ENCODE measurements at regions not wholly inside any gene's neighbourhood (a gene's known extent, or its start where the extent isn't known, plus 50 kb on each side); places are given as distances from the start of the nearest gene placed in this dataset.
"Not testable (repeated sequence)": the region's sequence is repeated elsewhere in the genome, so short reads cannot be mapped to it uniquely, and the experiment has no call there.

- no peaks in the 10 kb centered on the region for H3K4me1 ChIP-seq (ENCODE audit: control insufficient read depth in 1 of 2, extremely low read depth in 1 of 2, insufficient read depth in 2 of 2, low read length in 2 of 2)
- Mint-ChIP-seq H3K9me3 (peaks cover 13 to 24% (median 15%) of the 10 kb centered on the region in 3 donors), H3K4me3 (no peak overlapping the region), H3K27ac (no peak overlapping the region), H3K4me1 (no peaks in the 10 kb centered on the region), H3K27me3 (no peaks in the 10 kb centered on the region), H3K36me3 (no peaks in the 10 kb centered on the region)
- no peak for ATAC-seq (replicated peaks in 1 of 4)
- no peaks in the 10 kb centered on the region for H3K27me3 ChIP-seq (replicated peaks in 1 of 2; ENCODE audit: control insufficient read depth in 2 of 2, extremely low read depth in 1 of 2, insufficient read depth in 2 of 2, low read length in 1 of 2)
- no peak for DNase-seq
- H3K4me3 ChIP-seq (ENCODE audit: control insufficient read depth in 1 of 2, extremely low read depth in 1 of 2, low read length in 1 of 2): no peak overlapping the region
- POLR2A ChIA-PET: no interaction called here
- H3K9me3 ChIP-seq: no peaks in the 10 kb centered on the region
- 86% methylated on average over 1 of the region's 3 CpGs for WGBS (ENCODE audit: insufficient coverage)
- CTCF ChIA-PET: no interaction called here
- H3K36me3 ChIP-seq (ENCODE audit: control insufficient read depth in 2 of 2, extremely low read depth in 1 of 2, insufficient read depth in 1 of 2, low read length in 1 of 2): no peaks in the 10 kb centered on the region
- H3K27ac ChIP-seq (ENCODE audit: low read length): no peak overlapping the region
Measured at GRCh38 chr4:171256223-171256622, 557.0 kb upstream of the GALNTL6 start.

DNA sequence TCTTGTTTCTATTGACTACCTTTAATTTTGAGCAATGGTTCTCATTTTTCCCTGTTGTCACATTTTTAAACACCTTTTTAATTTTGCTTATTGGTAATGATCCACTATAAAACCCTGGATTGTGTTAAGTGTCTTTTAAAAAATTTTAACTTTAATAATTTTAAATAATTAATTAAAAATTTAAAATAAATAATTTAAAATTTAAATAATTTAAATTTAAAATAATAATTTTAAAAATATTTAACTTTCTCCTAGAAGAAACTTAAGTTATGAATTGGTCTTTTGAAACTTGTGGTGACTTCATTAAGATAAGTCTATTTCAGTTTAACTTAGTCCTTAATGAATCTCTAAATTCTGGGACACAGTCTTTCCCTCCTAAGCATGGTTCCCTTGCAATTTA is 566.3 kb upstream of the GALNTL6 start:
- Histone ChIP-seq H3K36me3 (ENCODE audit: control insufficient read depth in 2 of 2, extremely low read depth in 1 of 2, insufficient read depth in 1 of 2, low read length in 1 of 2) (no peaks in the 10 kb centered on the region), H3K4me3 (ENCODE audit: control insufficient read depth in 1 of 2, extremely low read depth in 1 of 2, low read length in 1 of 2) (no peak overlapping the region), H3K27ac (ENCODE audit: low read length) (no peak overlapping the region), H3K27me3 (replicated peaks in 1 of 2; ENCODE audit: control insufficient read depth in 2 of 2, extremely low read depth in 1 of 2, insufficient read depth in 2 of 2, low read length in 1 of 2) (no peaks in the 10 kb centered on the region), H3K4me1 (ENCODE audit: control insufficient read depth in 1 of 2, extremely low read depth in 1 of 2, insufficient read depth in 2 of 2, low read length in 2 of 2) (no peaks in the 10 kb centered on the region), H3K9me3 (no peaks in the 10 kb centered on the region)
- ChIA-PET POLR2A (no interaction called here), CTCF (no interaction called here)
- Mint-ChIP-seq H3K36me3 (no peaks in the 10 kb centered on the region), H3K4me1 (no peaks in the 10 kb centered on the region), H3K27me3 (no peaks in the 10 kb centered on the region), H3K9me3 (peaks cover 7 to 30% (median 25%) of the 10 kb centered on the region in 3 donors), H3K4me3 (no peak overlapping the region), H3K27ac (no peak overlapping the region)
- DNase-seq (no peak), ATAC-seq (replicated peaks in 1 of 4) (no peak)

- POLR2A ChIA-PET: no interaction called here
- no peak overlapping the region for H3K27ac Mint-ChIP-seq
- H3K9me3 Mint-ChIP-seq: peaks cover 6 to 12% (median 11%) of the 10 kb centered on the region in 3 donors
- H3K36me3 Mint-ChIP-seq: no peaks in the 10 kb centered on the region
- Histone ChIP-seq H3K4me3 (ENCODE audit: control insufficient read depth in 1 of 2, extremely low read depth in 1 of 2, low read length in 1 of 2) (no peak overlapping the region), H3K27me3 (replicated peaks in 1 of 2; ENCODE audit: control insufficient read depth in 2 of 2, extremely low read depth in 1 of 2, insufficient read depth in 2 of 2, low read length in 1 of 2) (no peaks in the 10 kb centered on the region), H3K9me3 (no peaks in the 10 kb centered on the region), H3K36me3 (ENCODE audit: control insufficient read depth in 2 of 2, extremely low read depth in 1 of 2, insufficient read depth in 1 of 2, low read length in 1 of 2) (no peaks in the 10 kb centered on the region), H3K4me1 (ENCODE audit: control insufficient read depth in 1 of 2, extremely low read depth in 1 of 2, insufficient read depth in 2 of 2, low read length in 2 of 2) (no peaks in the 10 kb centered on the region), H3K27ac (ENCODE audit: low read length) (no peak overlapping the region)
- CTCF ChIA-PET: interaction anchor here in 1 of 2 donors (0.5 kb wide), 1 partner anchor 26 kb away, joined by 4 read pairs; no protein-coding TSS in a partner anchor
- no peaks in the 10 kb centered on the region for H3K27me3 Mint-ChIP-seq
- H3K4me3 Mint-ChIP-seq: no peak overlapping the region
- DNase-seq: no peak
- no peaks in the 10 kb centered on the region for H3K4me1 Mint-ChIP-seq
- WGBS (ENCODE audit: insufficient coverage): no CpG with 5 or more reads among the region's 2 CpGs
- ATAC-seq (replicated peaks in 1 of 4): no peak
Measured at GRCh38 chr4:171242831-171243230, 570.4 kb upstream of the GALNTL6 start.

- Mint-ChIP-seq H3K4me1 (no peaks in the 10 kb centered on the region), H3K9me3 (peaks cover 4 to 23% (median 7%) of the 10 kb centered on the region in 3 donors), H3K36me3 (no peaks in the 10 kb centered on the region), H3K27ac (no peak overlapping the region), H3K27me3 (no peaks in the 10 kb centered on the region), H3K4me3 (no peak overlapping the region)
- H3K27ac ChIP-seq (ENCODE audit: low read length): no peak overlapping the region
- no peaks in the 10 kb centered on the region for H3K4me1 ChIP-seq (ENCODE audit: control insufficient read depth in 1 of 2, extremely low read depth in 1 of 2, insufficient read depth in 2 of 2, low read length in 2 of 2)
- POLR2A ChIA-PET: interaction anchor here in 1 of 2 donors (0.5 kb wide), 1 partner anchor 18 kb away, joined by 12 read pairs; no protein-coding TSS in a partner anchor
- no peak overlapping the region for H3K4me3 ChIP-seq (ENCODE audit: control insufficient read depth in 1 of 2, extremely low read depth in 1 of 2, low read length in 1 of 2)
- H3K27me3 ChIP-seq (replicated peaks in 1 of 2; ENCODE audit: control insufficient read depth in 2 of 2, extremely low read depth in 1 of 2, insufficient read depth in 2 of 2, low read length in 1 of 2): no peaks in the 10 kb centered on the region
- CTCF ChIA-PET: no interaction called here
- H3K36me3 ChIP-seq (ENCODE audit: control insufficient read depth in 2 of 2, extremely low read depth in 1 of 2, insufficient read depth in 1 of 2, low read length in 1 of 2): no peaks in the 10 kb centered on the region
- DNase-seq (no peak), ATAC-seq (replicated peaks in 1 of 4) (no peak)
- no peaks in the 10 kb centered on the region for H3K9me3 ChIP-seq
- no CpG with 5 or more reads among the region's 1 CpG for WGBS (ENCODE audit: insufficient coverage)
Measured at GRCh38 chr4:171239196-171239595, 574.0 kb upstream of the GALNTL6 start.

DNA sequence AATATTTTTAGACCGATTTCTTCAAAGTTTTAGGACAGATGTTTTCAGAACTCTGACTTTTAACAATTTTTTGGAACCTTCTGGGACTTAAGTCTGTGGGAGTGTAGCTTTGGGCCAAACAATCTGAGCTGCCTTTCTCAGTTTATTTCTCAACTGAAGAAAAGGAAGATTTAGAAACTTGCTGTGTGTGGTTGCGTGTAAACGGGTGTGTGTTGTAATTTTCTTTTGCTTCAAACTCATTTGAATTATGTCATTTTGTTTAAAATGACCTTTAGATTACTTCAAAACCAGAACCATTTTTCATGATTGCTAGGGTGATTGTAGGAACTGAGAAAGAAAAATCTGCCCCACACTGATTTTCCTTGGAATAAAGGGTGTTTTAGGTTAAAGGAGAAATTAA is 577.7 kb upstream of the GALNTL6 start:
- Mint-ChIP-seq H3K4me3 (no peak overlapping the region), H3K9me3 (peaks cover 0 to 11% (median 6%) of the 10 kb centered on the region in 3 donors), H3K36me3 (no peaks in the 10 kb centered on the region), H3K27me3 (no peaks in the 10 kb centered on the region), H3K4me1 (no peaks in the 10 kb centered on the region), H3K27ac (no peak overlapping the region)
- Histone ChIP-seq H3K27me3 (replicated peaks in 1 of 2; ENCODE audit: control insufficient read depth in 2 of 2, extremely low read depth in 1 of 2, insufficient read depth in 2 of 2, low read length in 1 of 2) (no peaks in the 10 kb centered on the region), H3K4me3 (ENCODE audit: control insufficient read depth in 1 of 2, extremely low read depth in 1 of 2, low read length in 1 of 2) (no peak overlapping the region), H3K4me1 (ENCODE audit: control insufficient read depth in 1 of 2, extremely low read depth in 1 of 2, insufficient read depth in 2 of 2, low read length in 2 of 2) (no peaks in the 10 kb centered on the region), H3K36me3 (ENCODE audit: control insufficient read depth in 2 of 2, extremely low read depth in 1 of 2, insufficient read depth in 1 of 2, low read length in 1 of 2) (no peaks in the 10 kb centered on the region), H3K27ac (ENCODE audit: low read length) (no peak overlapping the region), H3K9me3 (no peaks in the 10 kb centered on the region)
- no CpG with 5 or more reads among the region's 3 CpGs for WGBS (ENCODE audit: insufficient coverage)
- DNase-seq (no peak), ATAC-seq (replicated peaks in 1 of 4) (no peak)
- CTCF ChIA-PET: no interaction called here
- POLR2A ChIA-PET: no interaction called here

DNA sequence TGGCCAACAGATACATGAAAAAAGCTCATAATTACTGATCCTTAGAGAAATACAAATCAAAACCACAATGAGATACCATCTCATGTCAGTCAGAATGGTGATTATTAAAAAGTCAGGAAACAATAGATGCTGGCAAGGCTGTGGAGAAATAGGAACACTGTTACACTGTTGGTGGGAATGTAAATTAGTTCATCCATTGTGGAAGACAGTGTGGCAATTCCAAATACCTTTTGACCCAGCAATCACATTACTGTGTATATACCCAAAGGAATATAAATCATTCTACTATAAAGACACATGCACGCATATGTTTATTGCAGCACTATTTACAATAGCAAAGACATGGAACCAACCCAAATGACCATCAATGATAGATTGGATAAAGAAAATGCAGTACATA is 583.9 kb upstream of the GALNTL6 start:
- CTCF ChIA-PET; POLR2A ChIA-PET; H3K27ac Mint-ChIP-seq; H3K27ac ChIP-seq (ENCODE audit: low read length); H3K4me1 ChIP-seq (ENCODE audit: control insufficient read depth in 1 of 2, extremely low read depth in 1 of 2, insufficient read depth in 2 of 2, low read length in 2 of 2); DNase-seq; H3K36me3 ChIP-seq (ENCODE audit: control insufficient read depth in 2 of 2, extremely low read depth in 1 of 2, insufficient read depth in 1 of 2, low read length in 1 of 2); H3K9me3 ChIP-seq; H3K9me3 Mint-ChIP-seq; H3K27me3 Mint-ChIP-seq; H3K36me3 Mint-ChIP-seq; H3K27me3 ChIP-seq (replicated peaks in 1 of 2; ENCODE audit: control insufficient read depth in 2 of 2, extremely low read depth in 1 of 2, insufficient read depth in 2 of 2, low read length in 1 of 2); H3K4me3 Mint-ChIP-seq; H3K4me3 ChIP-seq (ENCODE audit: control insufficient read depth in 1 of 2, extremely low read depth in 1 of 2, low read length in 1 of 2); H3K4me1 Mint-ChIP-seq; ATAC-seq (replicated peaks in 1 of 4): not testable (repeated sequence)
- WGBS (ENCODE audit: insufficient coverage): no CpG with 5 or more reads among the region's 1 CpG

- Mint-ChIP-seq H3K27ac (no peak overlapping the region), H3K9me3 (peaks cover 9 to 28% (median 13%) of the 10 kb centered on the region in 3 donors), H3K4me3 (no peak overlapping the region), H3K27me3 (no peaks in the 10 kb centered on the region), H3K36me3 (no peaks in the 10 kb centered on the region), H3K4me1 (no peaks in the 10 kb centered on the region)
- Histone ChIP-seq H3K36me3 (ENCODE audit: control insufficient read depth in 2 of 2, extremely low read depth in 1 of 2, insufficient read depth in 1 of 2, low read length in 1 of 2) (no peaks in the 10 kb centered on the region), H3K4me1 (ENCODE audit: control insufficient read depth in 1 of 2, extremely low read depth in 1 of 2, insufficient read depth in 2 of 2, low read length in 2 of 2) (no peaks in the 10 kb centered on the region), H3K4me3 (ENCODE audit: control insufficient read depth in 1 of 2, extremely low read depth in 1 of 2, low read length in 1 of 2) (no peak overlapping the region), H3K27me3 (replicated peaks in 1 of 2; ENCODE audit: control insufficient read depth in 2 of 2, extremely low read depth in 1 of 2, insufficient read depth in 2 of 2, low read length in 1 of 2) (no peaks in the 10 kb centered on the region), H3K9me3 (no peaks in the 10 kb centered on the region), H3K27ac (ENCODE audit: low read length) (no peak overlapping the region)
- DNase-seq (no peak), ATAC-seq (replicated peaks in 1 of 4) (no peak)
- CTCF ChIA-PET: no interaction called here
- WGBS (ENCODE audit: insufficient coverage): 77% methylated on average over 3 of the region's 7 CpGs
- POLR2A ChIA-PET: interaction anchor here in 1 of 2 donors (0.7 kb wide), 1 partner anchor 18 kb away, joined by 12 read pairs; no protein-coding TSS in a partner anchor
Measured at GRCh38 chr4:171221181-171221580, 592.0 kb upstream of the GALNTL6 start.

Data from T-cell (primary cell).